Thyroid gland (tissue), 4 donors: ENCODE measurements at regions not wholly inside any gene's neighbourhood (a gene's known extent, or its start where the extent isn't known, plus 50 kb on each side); places are given as distances from the start of the nearest gene placed in this dataset.

Experiments
- DNase-seq, 2 donors: peaks; one replicate each; pipeline ENCODE4 v3.0.0-alpha.2; 2019
- H3K27ac ChIP-seq, 3 donors: fragments of 200-600 bp; sonication (generic); 1 replicate in 2 of 3; 2 replicates in 1 of 3; pipeline ENCODE4 v1.5.1; 2016 to 2019; ENCODE audit warnings: mild to moderate bottlenecking in 1 of 3, moderate library complexity in 1 of 3
- H3K27me3 ChIP-seq: fragments of 200-600 bp; sonication (generic); one replicate; pipeline ENCODE4 v1.5.1; 2019
- H3K36me3 ChIP-seq, 2 donors: fragments of 200-600 bp; sonication (generic); one replicate each; pipeline ENCODE4 v1.5.1; 2016 to 2019
- H3K4me1 ChIP-seq, 2 donors: fragments of 200-600 bp; sonication (generic); one replicate each; pipeline ENCODE4 v1.5.1; 2017 to 2019
- H3K4me3 ChIP-seq, 3 donors: fragments of 200-600 bp; sonication (generic); replicated peaks in 1 of 3; 1 replicate in 2 of 3; 2 replicates in 1 of 3; pipeline ENCODE4 v1.5.1; 2016; ENCODE audit warnings: mild to moderate bottlenecking in 1 of 3
- H3K9me3 ChIP-seq: fragments of 200-600 bp; sonication (generic); one replicate; pipeline ENCODE4 v1.5.1; 2017
- CTCF ChIP-seq, 6 experiments: fragments of 200-600 bp in 3 of 6; fragments of 450-650 bp in 3 of 6; sonication (generic) in 3 of 6; IDR thresholded peaks; one replicate each; pipeline ENCODE4 v1.5.1; 2016 to 2019; ENCODE audit warnings: antibody characterized with exemption in 6 of 6, mild to moderate bottlenecking in 2 of 6, inconsistent platforms in 1 of 6, moderate library complexity in 1 of 6
- POLR2A ChIP-seq, 2 donors: fragments of 450-650 bp; IDR thresholded peaks; one replicate each; pipeline ENCODE4 v1.6.1; 2017; ENCODE audit warnings: antibody characterized with exemption in 2 of 2, mild to moderate bottlenecking in 2 of 2, moderate library complexity in 1 of 2
- WGBS, 2 donors: methylation state at CpG; one replicate each; pipeline ENCODE4 v1.1.5; 2017; 5-methylcytosine and 5-hydroxymethylcytosine counted together
- intact Hi-C: fragments of 100-400 bp; cut with DNase I; formaldehyde crosslinking; loops from one replicate; pipeline ENCODE4 v1.15.1; 2023

GRCh38 chr14:58796242-58797009, 158.7 kb downstream of the DACT1 start:
- peak in 1 of 2 donors; percentile 23 for DNase-seq
- 26 to 27% methylated on average over 5 of the region's 5 CpGs for WGBS, 2 donors
- H3K4me3 ChIP-seq, result no peak overlapping the region
- H3K9me3 ChIP-seq, result no peaks in the 10 kb centered on the region
- H3K4me1 ChIP-seq, result peaks cover 6 to 8% of the 10 kb centered on the region in 2 donors
- H3K36me3 ChIP-seq, result no peaks in the 10 kb centered on the region
- H3K27me3 ChIP-seq, result no peaks in the 10 kb centered on the region
- intact Hi-C loops, result no loop called here
- no peak for TF ChIP-seq POLR2A (IDR thresholded peaks at IDR 0.05)
- no peak for TF ChIP-seq CTCF (IDR thresholded peaks at IDR 0.05)
- no peak overlapping the region for H3K27ac ChIP-seq

- TF ChIP-seq POLR2A (IDR thresholded peaks at IDR 0.05) (no peak), CTCF (IDR thresholded peaks at IDR 0.05) (no peak)
- Histone ChIP-seq H3K36me3 (no peaks in the 10 kb centered on the region), H3K4me3 (no peak overlapping the region), H3K27ac (no peak overlapping the region), H3K27me3 (no peaks in the 10 kb centered on the region), H3K4me1 (peaks cover 6 to 8% of the 10 kb centered on the region in 2 donors), H3K9me3 (no peaks in the 10 kb centered on the region)
- peak; percentile 20 to 33 for DNase-seq
- 72 to 74% methylated on average over 4 of the region's 4 CpGs for WGBS, 2 donors
- intact Hi-C loops, result no loop called here
Measured at GRCh38 chr14:58797010-58797429, 159.3 kb downstream of the DACT1 start.

- TF ChIP-seq POLR2A (IDR thresholded peaks at IDR 0.05) (no peak), CTCF (IDR thresholded peaks at IDR 0.05) (no peak)
- H3K27me3 ChIP-seq, result no peaks in the 10 kb centered on the region
- no peaks in the 10 kb centered on the region for H3K36me3 ChIP-seq
- H3K27ac ChIP-seq, result no peak overlapping the region
- H3K4me1 ChIP-seq, result peaks cover 6 to 8% of the 10 kb centered on the region in 2 donors
- no peak for DNase-seq
- no peak overlapping the region for H3K4me3 ChIP-seq
- 91 to 93% methylated on average over 5 of the region's 5 CpGs for WGBS, 2 donors
- no peaks in the 10 kb centered on the region for H3K9me3 ChIP-seq
- intact Hi-C loops, result no loop called here
Measured at GRCh38 chr14:58798173-58798572, 160.4 kb downstream of the DACT1 start.

GRCh38 chr14:58801086-58801485, 163.3 kb downstream of the DACT1 start:
- no peak overlapping the region for H3K4me3 ChIP-seq
- H3K27ac ChIP-seq, result no peak overlapping the region
- no peaks in the 10 kb centered on the region for H3K36me3 ChIP-seq
- no peaks in the 10 kb centered on the region for H3K27me3 ChIP-seq
- H3K4me1 ChIP-seq, result peaks cover 8 to 16% of the 10 kb centered on the region in 2 donors
- intact Hi-C loops, result no loop called here
- no peak for DNase-seq
- no peaks in the 10 kb centered on the region for H3K9me3 ChIP-seq
- TF ChIP-seq CTCF (IDR thresholded peaks at IDR 0.05), result no peak
- TF ChIP-seq POLR2A (IDR thresholded peaks at IDR 0.05), result no peak

GRCh38 chr14:58805057-58805456, 167.3 kb downstream of the DACT1 start:
- no peak overlapping the region for H3K27ac ChIP-seq
- peaks cover 5 to 20% of the 10 kb centered on the region in 2 donors for H3K4me1 ChIP-seq
- no peak for TF ChIP-seq POLR2A (IDR thresholded peaks at IDR 0.05)
- TF ChIP-seq CTCF (IDR thresholded peaks at IDR 0.05), result no peak
- no peak overlapping the region for H3K4me3 ChIP-seq
- no peaks in the 10 kb centered on the region for H3K36me3 ChIP-seq
- no peaks in the 10 kb centered on the region for H3K27me3 ChIP-seq
- H3K9me3 ChIP-seq, result no peaks in the 10 kb centered on the region
- no peak for DNase-seq
- WGBS, 2 donors, result 47 to 58% methylated on average over 4 of the region's 4 CpGs
- intact Hi-C loops, result no loop called here
